ENCODE measurements at regions not wholly inside any gene's neighbourhood (a gene's known extent, or its start where the extent isn't known, plus 50 kb on each side); places are given as distances from the start of the nearest gene placed in this dataset.
A peak's percentile ranks its signal among the peaks of the same experiment; 100 is the strongest.
"Not testable (repeated sequence)": the region's sequence is repeated elsewhere in the genome, so short reads cannot be mapped to it uniquely, and the experiment has no call there.

DNA sequence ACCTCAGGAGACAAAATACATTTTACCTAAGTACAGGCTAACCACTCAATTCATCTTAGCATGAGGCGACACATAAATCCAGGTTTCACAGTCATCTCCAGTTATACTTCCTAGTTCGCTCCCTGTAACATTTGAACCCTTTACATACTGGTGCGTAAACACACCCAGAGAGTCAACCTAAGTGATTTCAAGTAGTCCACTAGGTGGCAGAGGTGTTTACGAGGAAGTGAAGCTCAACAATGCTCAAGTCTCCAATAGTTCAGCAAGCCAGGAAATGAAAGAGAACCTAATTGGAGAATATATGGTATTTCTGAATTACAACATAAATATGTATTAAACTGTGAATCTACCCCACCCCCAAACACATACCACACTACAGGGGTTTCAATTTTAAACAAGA, 76.3 kb upstream of the ABCB5 start:
- no peak for FAIRE-seq
- DNase-seq (ENCODE audit: insufficient read length, low spot score): no peak
- TF ChIP-seq POLR2AphosphoS5 (IDR thresholded peaks at IDR 0.05; ENCODE audit: low read depth, low read length) (no peak), SPI1 (IDR thresholded peaks at IDR 0.05; ENCODE audit: low read depth, low read length) (0 out of 2 replicates have a peak, but pooled peaks have one; percentile 6), POU2F2 (IDR thresholded peaks at IDR 0.05; ENCODE audit: low read depth, low read length) (no peak)

- DNase-seq (ENCODE audit: insufficient read length, low spot score): no peak
- FAIRE-seq: no peak
- no peak for TF ChIP-seq POLR2A (IDR thresholded peaks at IDR 0.05; ENCODE audit: low read depth, low read length)
- TF ChIP-seq SPI1 (IDR thresholded peaks at IDR 0.05; ENCODE audit: low read depth, low read length): 0 out of 2 replicates have a peak, but pooled peaks have one; percentile 20
Measured at GRCh38 chr7:20541608-20542349, 73.7 kb upstream of the ABCB5 start.

DNA sequence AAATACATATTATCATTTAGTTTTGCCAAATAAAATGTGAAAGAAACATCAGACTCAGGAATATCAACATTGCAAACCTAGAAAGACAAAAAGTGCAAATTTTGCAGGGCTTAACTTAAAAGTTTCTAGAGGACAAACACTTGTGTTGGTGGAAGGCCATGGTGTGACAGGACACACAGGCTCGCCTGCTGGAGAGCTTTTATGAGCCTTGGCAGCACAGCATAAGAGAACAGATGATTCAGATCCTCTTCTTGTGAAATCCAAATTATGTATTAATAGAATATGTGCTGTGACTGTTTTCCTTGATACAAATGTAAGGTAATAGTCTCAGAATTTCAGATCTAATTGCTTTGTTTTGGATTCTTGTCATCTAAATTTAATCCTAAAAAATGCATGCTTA, 72.9 kb upstream of the ABCB5 start:
- no peak for DNase-seq (ENCODE audit: insufficient read length, low spot score)

GRCh38 chr7:20543500-20543899, 72.0 kb upstream of the ABCB5 start:
- TF ChIP-seq POLR2AphosphoS5 (IDR thresholded peaks at IDR 0.05; ENCODE audit: low read depth, low read length): no peak
- TF ChIP-seq PAX5 (IDR thresholded peaks at IDR 0.05; ENCODE audit: insufficient read depth, low read length, severe bottlenecking): no peak
- TF ChIP-seq TAF1 (IDR thresholded peaks at IDR 0.05; ENCODE audit: low read depth, low read length): no peak
- TF ChIP-seq POU2F2 (IDR thresholded peaks at IDR 0.05; ENCODE audit: low read depth, low read length): no peak
- TF ChIP-seq SPI1 (IDR thresholded peaks at IDR 0.05; ENCODE audit: low read depth, low read length): no peak
- no peak for TF ChIP-seq POLR2A (IDR thresholded peaks at IDR 0.05; ENCODE audit: low read depth, low read length)
- FAIRE-seq (no peak), DNase-seq (ENCODE audit: insufficient read length, low spot score) (no peak)

More for the DNA sequence above, 72.9 kb upstream of the ABCB5 start:
- FAIRE-seq: no peak
- no peak for TF ChIP-seq SPI1 (IDR thresholded peaks at IDR 0.05; ENCODE audit: low read depth, low read length)
- no peak for TF ChIP-seq POLR2A (IDR thresholded peaks at IDR 0.05; ENCODE audit: low read depth, low read length)
- TF ChIP-seq TAF1 (IDR thresholded peaks at IDR 0.05; ENCODE audit: low read depth, low read length): no peak
- TF ChIP-seq PAX5 (IDR thresholded peaks at IDR 0.05; ENCODE audit: insufficient read depth, low read length, severe bottlenecking): no peak
- no peak for TF ChIP-seq POLR2AphosphoS5 (IDR thresholded peaks at IDR 0.05; ENCODE audit: low read depth, low read length)
- no peak for TF ChIP-seq POU2F2 (IDR thresholded peaks at IDR 0.05; ENCODE audit: low read depth, low read length)

GRCh38 chr7:20545016-20545415, 70.5 kb upstream of the ABCB5 start:
- DNase-seq (ENCODE audit: insufficient read length, low spot score) (no peak), FAIRE-seq (no peak)
- TF ChIP-seq SPI1 (IDR thresholded peaks at IDR 0.05; ENCODE audit: low read depth, low read length) (no peak), PAX5 (IDR thresholded peaks at IDR 0.05; ENCODE audit: insufficient read depth, low read length, severe bottlenecking) (no peak), TAF1 (IDR thresholded peaks at IDR 0.05; ENCODE audit: low read depth, low read length) (no peak), POU2F2 (IDR thresholded peaks at IDR 0.05; ENCODE audit: low read depth, low read length) (no peak), POLR2AphosphoS5 (IDR thresholded peaks at IDR 0.05; ENCODE audit: low read depth, low read length) (no peak), POLR2A (IDR thresholded peaks at IDR 0.05; ENCODE audit: low read depth, low read length) (no peak)

GRCh38 chr7:20546958-20547357, 68.5 kb upstream of the ABCB5 start:
- DNase-seq (ENCODE audit: insufficient read length, low spot score); FAIRE-seq: not testable (repeated sequence)

GRCh38 chr7:20554072-20554471, 61.4 kb upstream of the ABCB5 start:
- FAIRE-seq: no peak
- TF ChIP-seq POLR2AphosphoS5 (IDR thresholded peaks at IDR 0.05; ENCODE audit: low read depth, low read length) (no peak), POU2F2 (IDR thresholded peaks at IDR 0.05; ENCODE audit: low read depth, low read length) (no peak), TAF1 (IDR thresholded peaks at IDR 0.05; ENCODE audit: low read depth, low read length) (no peak), PAX5 (IDR thresholded peaks at IDR 0.05; ENCODE audit: insufficient read depth, low read length, severe bottlenecking) (no peak), POLR2A (IDR thresholded peaks at IDR 0.05; ENCODE audit: low read depth, low read length) (no peak), SPI1 (IDR thresholded peaks at IDR 0.05; ENCODE audit: low read depth, low read length) (no peak)
- DNase-seq (ENCODE audit: insufficient read length, low spot score): no peak

- DNase-seq (ENCODE audit: insufficient read length, low spot score): no peak
Measured at GRCh38 chr7:20556091-20556490, 59.4 kb upstream of the ABCB5 start.

GRCh38 chr7:20557116-20557515, 58.4 kb upstream of the ABCB5 start:
- TF ChIP-seq POLR2AphosphoS5 (IDR thresholded peaks at IDR 0.05; ENCODE audit: low read depth, low read length) (no peak), POU2F2 (IDR thresholded peaks at IDR 0.05; ENCODE audit: low read depth, low read length) (no peak), POLR2A (IDR thresholded peaks at IDR 0.05; ENCODE audit: low read depth, low read length) (no peak), SPI1 (IDR thresholded peaks at IDR 0.05; ENCODE audit: low read depth, low read length) (no peak), TAF1 (IDR thresholded peaks at IDR 0.05; ENCODE audit: low read depth, low read length) (no peak), PAX5 (IDR thresholded peaks at IDR 0.05; ENCODE audit: insufficient read depth, low read length, severe bottlenecking) (no peak)
- FAIRE-seq: no peak

More at GRCh38 chr7:20556091-20556490, 59.4 kb upstream of the ABCB5 start:
- no peak for FAIRE-seq
- no peak for TF ChIP-seq POLR2A (IDR thresholded peaks at IDR 0.05; ENCODE audit: low read depth, low read length)
- TF ChIP-seq SPI1 (IDR thresholded peaks at IDR 0.05; ENCODE audit: low read depth, low read length): no peak
- no peak for TF ChIP-seq TAF1 (IDR thresholded peaks at IDR 0.05; ENCODE audit: low read depth, low read length)
- no peak for TF ChIP-seq PAX5 (IDR thresholded peaks at IDR 0.05; ENCODE audit: insufficient read depth, low read length, severe bottlenecking)
- no peak for TF ChIP-seq POU2F2 (IDR thresholded peaks at IDR 0.05; ENCODE audit: low read depth, low read length)
- TF ChIP-seq POLR2AphosphoS5 (IDR thresholded peaks at IDR 0.05; ENCODE audit: low read depth, low read length): no peak

DNA sequence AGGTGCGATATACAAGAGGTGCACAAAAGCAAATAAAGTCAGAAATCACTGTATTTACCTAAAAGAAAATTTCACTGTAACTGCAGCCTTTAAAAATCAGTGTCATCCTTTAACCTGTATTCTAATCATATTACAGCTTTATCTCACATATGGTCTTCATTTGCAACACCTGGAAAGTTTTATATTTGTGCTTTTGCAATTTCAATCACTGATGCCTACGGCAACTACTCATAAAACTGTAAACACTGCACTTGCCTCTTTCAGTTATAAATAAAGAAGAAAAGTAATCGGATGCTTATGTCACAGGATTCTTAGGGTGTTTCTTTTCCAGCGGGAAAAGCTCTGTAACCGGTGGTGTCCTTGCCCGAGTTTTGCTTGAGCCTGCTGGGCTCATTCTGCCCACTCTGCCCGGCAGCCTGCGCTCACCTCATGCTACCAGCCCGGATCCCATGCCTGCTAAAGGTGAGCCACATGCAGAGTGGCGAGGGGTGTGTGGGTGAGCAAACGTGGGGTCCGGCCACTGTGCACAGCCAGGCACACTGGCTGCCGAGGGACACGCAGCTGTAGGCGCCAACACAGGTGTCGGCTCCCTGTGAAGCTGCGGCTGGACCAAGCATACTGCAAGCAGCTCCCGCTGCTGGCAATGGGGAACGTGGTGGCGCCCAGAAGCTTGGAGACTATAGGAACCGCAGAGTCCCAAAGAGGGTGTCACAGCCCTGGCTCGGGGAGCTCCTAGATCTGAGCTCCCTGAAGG, 56.3 kb upstream of the ABCB5 start:
- TF ChIP-seq POLR2A (IDR thresholded peaks at IDR 0.05; ENCODE audit: low read depth, low read length): no peak
- FAIRE-seq (no peak), DNase-seq (ENCODE audit: insufficient read length, low spot score) (no peak)

More at GRCh38 chr7:20557116-20557515, 58.4 kb upstream of the ABCB5 start:
- no peak for DNase-seq (ENCODE audit: insufficient read length, low spot score)
